ENCODE measurements at regions not wholly inside any gene's neighbourhood (a gene's known extent, or its start where the extent isn't known, plus 50 kb on each side); places are given as distances from the start of the nearest gene placed in this dataset.

- H2BK120ac ChIP-seq (replicated peaks; ENCODE audit: low read depth, low read length): no peak overlapping the region
- no peak overlapping the region for H3K56ac ChIP-seq (replicated peaks; ENCODE audit: insufficient read length, low read depth, low read length)
- no peak overlapping the region for H3K27ac ChIP-seq (ENCODE audit: low read depth, low read length)
- no peak overlapping the region for H2AFZ ChIP-seq (ENCODE audit: low read length)
- H3K14ac ChIP-seq (ENCODE audit: insufficient read length): no peak overlapping the region
- no peaks in the 10 kb centered on the region for H4K20me1 ChIP-seq (replicated peaks in 1 of 2; ENCODE audit: control insufficient read depth in 1 of 2, insufficient read depth in 2 of 2, low read length in 2 of 2)
- no peak overlapping the region for H2BK5ac ChIP-seq (ENCODE audit: low read depth, low read length)
- no peaks in the 10 kb centered on the region for H3K36me3 ChIP-seq (ENCODE audit: control insufficient read depth in 2 of 4, insufficient read depth in 4 of 4, low read length in 3 of 4)
- H4K5ac ChIP-seq (ENCODE audit: insufficient read length, low read depth, low read length): no peak overlapping the region
- H4K91ac ChIP-seq (replicated peaks; ENCODE audit: insufficient read length, low read length): no peak overlapping the region
- H3K4me2 ChIP-seq (ENCODE audit: insufficient read depth in 1 of 2, low read depth in 2 of 2, low read length in 2 of 2): no peak overlapping the region
- no peak overlapping the region for H3K23ac ChIP-seq (ENCODE audit: insufficient read length)
- H4K8ac ChIP-seq (ENCODE audit: extremely low read depth, insufficient read depth, low read length): no peak overlapping the region; the same call in 1 of the 2 replicates
- WGBS, 2 experiments (ENCODE audit: extremely low coverage in 1 of 2, insufficient coverage in 1 of 2, insufficient read length in 1 of 2, insufficient replicate concordance in 2 of 2, low coverage in 1 of 2, low lambda C conversion rate in 2 of 2, missing lambda C conversion rate in 1 of 2): 88% methylated on average over 4 of the region's 4 CpGs; no CpG with 5 or more reads in 1 of the 2 experiments
- H3K18ac ChIP-seq (ENCODE audit: extremely low read depth, low read length): no peak overlapping the region
- H2BK12ac ChIP-seq (ENCODE audit: low read depth, low read length): no peak overlapping the region
- H3K4ac ChIP-seq (replicated peaks; ENCODE audit: insufficient read length, low read depth, low read length): no peak overlapping the region
- H3K79me2 ChIP-seq (ENCODE audit: control insufficient read depth in 1 of 2, insufficient read depth in 2 of 2, low read length in 2 of 2): no peaks in the 10 kb centered on the region
- H3K4me3 ChIP-seq (ENCODE audit: extremely low read depth in 1 of 4, insufficient read depth in 2 of 4, low read depth in 3 of 4, low read length in 4 of 4): no peak overlapping the region
- H3K9me3 ChIP-seq (ENCODE audit: insufficient read depth in 2 of 2, low read depth in 1 of 2, low read length in 1 of 2): peaks cover 21% of the 10 kb centered on the region in 2 experiments
- no peak for DNase-seq (ENCODE audit: low read depth in 1 of 2, low spot score in 2 of 2)
- no peaks in the 10 kb centered on the region for H3K79me1 ChIP-seq (ENCODE audit: low read depth, low read length)
- no peak overlapping the region for H2BK20ac ChIP-seq (ENCODE audit: low read length)
- H3K27me3 ChIP-seq (replicated peaks in 1 of 4; ENCODE audit: control insufficient read depth in 3 of 4, extremely low read depth in 1 of 4, insufficient read depth in 3 of 4, low read length in 3 of 4): no peaks in the 10 kb centered on the region
- FAIRE-seq: no peak
- H3K9ac ChIP-seq (replicated peaks in 1 of 4; ENCODE audit: extremely low read depth in 1 of 4, low read depth in 3 of 4, low read length in 3 of 4): no peak overlapping the region
- H2BK15ac ChIP-seq (ENCODE audit: low read length): no peak overlapping the region
- no peaks in the 10 kb centered on the region for H3K23me2 ChIP-seq (ENCODE audit: low read depth, low read length)
- H2AK5ac ChIP-seq (ENCODE audit: low read depth, low read length): no peak overlapping the region
- POLR2A ChIA-PET (ENCODE audit: partially characterized antibody): no interaction called here
- H3K4me1 ChIP-seq (replicated peaks in 1 of 4; ENCODE audit: control insufficient read depth in 3 of 4, insufficient read depth in 4 of 4, low read length in 3 of 4): no peaks in the 10 kb centered on the region
- CTCF ChIA-PET (ENCODE audit: partially characterized antibody): interaction anchor here (0.6 to 2.3 kb wide), 8 partner anchors 19 to 339 kb away, joined by 3 to 8 read pairs (median 4); no protein-coding TSS in a partner anchor
- TF ChIP-seq EGR1 (IDR thresholded peaks at IDR 0.05; ENCODE audit: borderline replicate concordance, low read depth, low read length): no peak
- no peak for TF ChIP-seq SUZ12 (IDR thresholded peaks at IDR 0.05; ENCODE audit: low read length)
- no peak for TF ChIP-seq KDM1A (IDR thresholded peaks at IDR 0.05; ENCODE audit: borderline replicate concordance, low read length)
- TF ChIP-seq JUND (IDR thresholded peaks at IDR 0.05; ENCODE audit: low read length): no peak
- no peak for TF ChIP-seq CREB1 (IDR thresholded peaks at IDR 0.05)
- no peak for TF ChIP-seq HDAC2 (IDR thresholded peaks at IDR 0.05; ENCODE audit: borderline replicate concordance in 1 of 2, low read depth in 2 of 2, low read length in 2 of 2)
- TF ChIP-seq KDM5A (IDR thresholded peaks at IDR 0.05; ENCODE audit: low read length): no peak
- no peak for TF ChIP-seq TAF1 (IDR thresholded peaks at IDR 0.05; ENCODE audit: low read depth, low read length)
- no peak for TF ChIP-seq CTCF (IDR thresholded peaks at IDR 0.05; ENCODE audit: control extremely low read depth in 1 of 3, insufficient read depth in 1 of 3, low read depth in 1 of 3, low read length in 3 of 3)
- TF ChIP-seq RBBP5 (IDR thresholded peaks at IDR 0.05; ENCODE audit: borderline replicate concordance, low read depth, low read length): no peak
- no peak for TF ChIP-seq ZNF274 (IDR thresholded peaks at IDR 0.05; ENCODE audit: borderline replicate concordance, extremely low read depth, low read length)
- no peak for TF ChIP-seq YY1 (IDR thresholded peaks at IDR 0.05; ENCODE audit: low read depth, low read length)
- no peak for TF ChIP-seq RXRA (IDR thresholded peaks at IDR 0.05; ENCODE audit: insufficient read depth, low read depth, low read length)
These were observed 87.1 kb upstream of the PAXBP1 start for GRCh38 chr21:32858628-32859027.
